Brain microvascular endothelial cell (primary cell): ENCODE measurements at regions not wholly inside any gene's neighbourhood (a gene's known extent, or its start where the extent isn't known, plus 50 kb on each side); places are given as distances from the start of the nearest gene placed in this dataset.

Experiments
- DNase-seq: peaks from one replicate; pipeline ENCODE4 v3.0.0-alpha.2; 2020
- H3K27ac ChIP-seq: fragments of 250-450 bp; sonication (Bioruptor Pico); 2 replicates; pipeline ENCODE4 v1.5.1; 2020; ENCODE audit warnings: mild to moderate bottlenecking, moderate library complexity
- H3K27me3 ChIP-seq: fragments of 250-450 bp; sonication (Bioruptor Pico); replicated peaks from 2 replicates; pipeline ENCODE4 v1.5.1; 2020; ENCODE audit warnings: mild to moderate bottlenecking
- H3K36me3 ChIP-seq: fragments of 250-450 bp; sonication (Bioruptor Pico); replicated peaks from 2 replicates; pipeline ENCODE4 v1.5.1; 2020; ENCODE audit warnings: mild to moderate bottlenecking
- H3K4me3 ChIP-seq: 2 replicates; pipeline ENCODE4 v1.5.1; 2011; ENCODE audit warnings: low read depth, mild to moderate bottlenecking, control low read depth, low read length, moderate library complexity
- CTCF ChIP-seq: IDR thresholded peaks from 2 replicates; pipeline ENCODE4 v1.5.1; 2011; ENCODE audit warnings: low read depth, mild to moderate bottlenecking, moderate library complexity, low read length, control low read depth, inconsistent platforms; ENCODE audit errors: missing control alignments
- in situ Hi-C: cut with HindIII; loops from 2 replicates; pipeline ENCODE4 v1.10.0; 2017; ENCODE audit warnings: low sequenced_read_pairs, low pct_ligation_motif_present

GRCh38 chr1:69295265-69295664, 272.5 kb upstream of the LRRC7 start:
- Histone ChIP-seq H3K27ac (no peak overlapping the region), H3K36me3 (no peaks in the 10 kb centered on the region), H3K27me3 (no peaks in the 10 kb centered on the region), H3K4me3 (no peak overlapping the region)
- in situ Hi-C loops = no loop called here
- no peak for DNase-seq
- TF ChIP-seq CTCF = no peak

GRCh38 chr1:69305621-69306020, 262.1 kb upstream of the LRRC7 start:
- in situ Hi-C loops = no loop called here

GRCh38 chr1:69312055-69312732, 255.5 kb upstream of the LRRC7 start:
- TF ChIP-seq CTCF = no peak
- no peak overlapping the region for H3K4me3 ChIP-seq
- no peak overlapping the region for H3K27ac ChIP-seq
- H3K36me3 ChIP-seq = no peaks in the 10 kb centered on the region
- no peak for DNase-seq
- in situ Hi-C loops = no loop called here
- no peaks in the 10 kb centered on the region for H3K27me3 ChIP-seq

More at GRCh38 chr1:69305621-69306020, 262.1 kb upstream of the LRRC7 start:
- H3K36me3 ChIP-seq = no peaks in the 10 kb centered on the region
- no peak overlapping the region for H3K27ac ChIP-seq
- no peaks in the 10 kb centered on the region for H3K27me3 ChIP-seq
- TF ChIP-seq CTCF = peak; percentile 16
- H3K4me3 ChIP-seq = no peak overlapping the region
- no peak for DNase-seq

- DNase-seq = no peak
- H3K27me3 ChIP-seq = no peaks in the 10 kb centered on the region
- no peaks in the 10 kb centered on the region for H3K36me3 ChIP-seq
- H3K4me3 ChIP-seq = no peak overlapping the region
- TF ChIP-seq CTCF = no peak
- no peak overlapping the region for H3K27ac ChIP-seq
- in situ Hi-C loops = no loop called here
Observed at GRCh38 chr1:69313118-69313517, 254.6 kb upstream of the LRRC7 start.

- DNase-seq = no peak
- in situ Hi-C loops = no loop called here
- no peak overlapping the region for H3K4me3 ChIP-seq
- no peaks in the 10 kb centered on the region for H3K36me3 ChIP-seq
- TF ChIP-seq CTCF = no peak
- H3K27me3 ChIP-seq = no peaks in the 10 kb centered on the region
- no peak overlapping the region for H3K27ac ChIP-seq
Observed at GRCh38 chr1:69315416-69315815, 252.3 kb upstream of the LRRC7 start.

GRCh38 chr1:69315823-69316222, 251.9 kb upstream of the LRRC7 start:
- TF ChIP-seq CTCF = no peak
- no peak overlapping the region for H3K4me3 ChIP-seq
- DNase-seq = no peak
- H3K27ac ChIP-seq = no peak overlapping the region
- H3K36me3 ChIP-seq = no peaks in the 10 kb centered on the region
- no peaks in the 10 kb centered on the region for H3K27me3 ChIP-seq
- in situ Hi-C loops = no loop called here
